COLO829 (cell line): ENCODE measurements at regions not wholly inside any gene's neighbourhood (a gene's known extent, or its start where the extent isn't known, plus 50 kb on each side); places are given as distances from the start of the nearest gene placed in this dataset.
"Not testable (repeated sequence)": the region's sequence is repeated elsewhere in the genome, so short reads cannot be mapped to it uniquely, and the experiment has no call there.

Source experiments
- DNase-seq: peaks from one replicate; pipeline ENCODE4 v3.0.0; 2012; ENCODE audit warnings: low spot score

DNA sequence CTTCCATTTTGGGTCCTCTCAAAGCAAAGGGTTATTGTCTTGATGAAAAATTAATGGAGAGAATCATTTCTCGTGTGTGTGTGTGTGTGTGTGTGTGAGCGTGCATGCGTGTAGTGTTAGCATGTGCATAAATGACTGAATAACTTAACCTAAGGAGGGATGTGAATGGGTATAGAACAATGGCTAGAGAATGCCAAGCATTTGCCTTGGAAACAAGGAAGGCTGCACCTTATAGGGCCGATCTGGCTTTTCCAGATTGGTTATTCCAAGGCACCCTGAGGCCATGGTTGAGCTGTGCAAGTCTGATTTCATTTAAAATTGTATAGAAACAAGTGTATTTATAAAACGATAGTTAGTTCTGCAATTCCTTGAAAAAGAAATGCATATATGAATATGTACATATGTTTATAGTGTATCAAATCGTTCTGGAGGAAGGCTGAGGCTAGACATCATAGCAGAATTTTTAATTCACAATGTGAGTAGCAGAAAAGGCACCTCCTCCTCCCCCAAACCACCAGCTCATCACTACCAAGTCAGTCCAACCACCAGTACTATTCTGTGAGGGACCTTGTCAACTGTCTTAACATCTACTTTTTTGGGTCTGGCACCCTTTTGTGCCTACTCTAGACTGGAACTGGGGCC is 322.7 kb upstream of the ISX start:
- no peak for DNase-seq

DNA sequence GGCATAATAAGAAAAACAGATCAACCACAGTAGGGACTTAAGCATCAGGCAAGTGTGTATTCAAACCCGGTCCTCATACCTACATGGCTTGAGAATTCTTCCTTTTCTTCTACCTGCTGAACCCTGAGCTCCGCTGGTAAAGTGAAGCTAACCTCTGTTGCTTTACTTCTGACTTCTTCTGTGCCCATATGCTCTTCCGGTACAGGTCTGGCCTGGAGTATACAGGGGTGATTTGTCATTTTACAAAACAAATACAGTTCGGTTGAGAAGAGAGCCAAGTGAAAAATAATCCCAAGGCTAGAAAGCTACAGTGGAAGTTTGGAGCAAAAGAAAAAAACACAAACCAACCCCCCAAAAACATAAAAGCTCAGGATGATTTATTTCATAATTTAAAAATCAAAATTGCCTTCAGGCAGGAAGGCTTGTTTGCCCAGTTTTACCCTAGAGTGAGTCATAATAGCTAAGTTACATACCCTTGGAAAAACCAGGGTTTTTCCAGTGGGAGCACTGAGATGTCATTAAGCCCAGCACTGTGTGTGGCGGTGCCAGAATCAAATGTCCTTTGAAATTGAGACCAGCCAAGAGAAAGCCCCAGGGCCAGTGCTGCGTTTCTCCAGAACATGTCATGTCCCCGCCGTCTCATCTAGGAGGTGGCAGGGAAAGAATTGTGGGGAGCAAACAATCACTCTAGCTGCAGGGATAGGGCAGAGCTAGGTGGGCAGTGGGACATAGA is 305.5 kb upstream of the ISX start:
- DNase-seq, result no peak

GRCh38 chr22:34761111-34761510 is 304.8 kb upstream of the ISX start:
- DNase-seq, result no peak

- DNase-seq, result no peak
These were observed 302.5 kb upstream of the ISX start for GRCh38 chr22:34763496-34763895.

DNA sequence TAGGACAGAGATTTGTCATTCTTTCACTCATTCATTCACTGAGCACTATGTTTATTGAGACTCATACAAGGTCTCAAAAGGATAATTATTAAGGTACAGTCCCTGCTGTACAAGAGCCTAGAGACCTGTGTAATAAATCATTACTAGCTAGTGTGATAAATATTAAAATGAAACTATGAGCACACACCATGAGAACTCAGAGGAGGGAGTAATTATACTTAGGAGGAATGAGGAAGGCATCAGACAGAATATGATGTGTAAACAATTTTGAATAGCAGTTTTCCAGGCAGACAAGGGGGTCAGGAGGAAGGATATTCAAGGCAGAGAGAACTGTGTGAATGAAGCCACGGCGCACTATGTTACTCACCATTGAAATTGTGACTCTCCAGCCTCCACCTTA is 300.8 kb upstream of the ISX start:
- DNase-seq, result no peak

- no peak for DNase-seq
These were observed 296.6 kb upstream of the ISX start for GRCh38 chr22:34769361-34769760.

GRCh38 chr22:34776817-34777216 is 289.1 kb upstream of the ISX start:
- DNase-seq, result no peak

- DNase-seq, result no peak
These were observed 284.3 kb upstream of the ISX start for GRCh38 chr22:34781681-34782080.

DNA sequence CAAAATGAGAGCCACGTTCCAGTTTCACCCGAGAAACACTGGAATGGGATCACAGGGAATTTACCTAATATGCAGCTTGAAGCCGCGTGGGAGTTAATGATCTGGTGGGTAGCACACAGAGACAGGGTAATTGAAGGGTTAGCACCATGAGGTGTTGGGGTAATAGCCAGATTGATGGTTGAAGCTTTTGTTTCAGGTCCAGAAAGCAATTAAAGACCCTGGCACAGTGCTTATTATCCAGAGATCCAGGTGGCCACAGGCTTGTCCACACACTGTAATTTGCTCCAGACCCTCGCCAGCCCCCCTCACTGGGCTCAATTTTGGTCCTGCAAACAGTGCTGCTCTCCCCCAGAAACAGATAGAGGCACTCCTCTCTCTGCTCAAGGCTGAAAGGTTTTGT is 282.5 kb upstream of the ISX start:
- no peak for DNase-seq

- DNase-seq, result no peak
These were observed 281.9 kb upstream of the ISX start for GRCh38 chr22:34784056-34784455.

DNA sequence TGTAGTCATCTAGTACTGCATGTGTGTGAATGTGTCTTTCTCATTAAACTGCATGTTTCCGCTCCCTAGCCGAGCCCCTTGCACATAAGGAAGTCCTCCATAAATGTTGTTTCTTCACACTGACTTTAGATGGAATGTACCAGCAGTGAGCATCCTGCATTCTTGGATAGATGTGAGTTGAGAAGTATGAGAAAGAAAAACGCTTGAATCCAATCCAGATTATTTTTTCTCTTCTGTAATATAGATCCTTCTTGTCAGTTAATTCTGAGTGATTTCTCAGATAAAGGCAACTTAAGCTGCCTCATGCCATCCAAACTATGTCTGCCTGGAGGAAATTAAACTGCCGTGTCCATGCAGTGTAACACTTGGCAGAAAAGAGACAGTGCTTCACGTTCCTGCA is 268.1 kb upstream of the ISX start:
- DNase-seq, result no peak

DNA sequence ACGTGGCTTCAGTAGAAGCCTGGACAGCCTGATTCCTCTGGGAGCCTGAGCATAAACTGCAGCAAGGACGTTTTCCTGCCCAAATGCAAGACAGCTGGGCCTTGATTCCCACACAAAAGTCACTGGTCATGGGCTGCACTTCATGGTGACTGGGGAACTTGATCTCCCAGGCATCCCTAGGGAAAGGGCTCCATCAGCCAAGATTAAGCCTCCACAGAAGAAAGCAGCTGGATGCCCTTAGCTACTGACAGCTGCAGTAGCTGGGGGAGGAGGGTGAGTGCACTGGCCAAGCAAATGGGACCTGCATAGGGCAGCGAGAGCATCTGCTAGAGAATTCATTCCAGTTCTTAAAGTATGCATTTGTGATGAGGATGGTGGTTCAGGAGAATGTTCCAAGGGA is 267.4 kb upstream of the ISX start:
- no peak for DNase-seq

DNA sequence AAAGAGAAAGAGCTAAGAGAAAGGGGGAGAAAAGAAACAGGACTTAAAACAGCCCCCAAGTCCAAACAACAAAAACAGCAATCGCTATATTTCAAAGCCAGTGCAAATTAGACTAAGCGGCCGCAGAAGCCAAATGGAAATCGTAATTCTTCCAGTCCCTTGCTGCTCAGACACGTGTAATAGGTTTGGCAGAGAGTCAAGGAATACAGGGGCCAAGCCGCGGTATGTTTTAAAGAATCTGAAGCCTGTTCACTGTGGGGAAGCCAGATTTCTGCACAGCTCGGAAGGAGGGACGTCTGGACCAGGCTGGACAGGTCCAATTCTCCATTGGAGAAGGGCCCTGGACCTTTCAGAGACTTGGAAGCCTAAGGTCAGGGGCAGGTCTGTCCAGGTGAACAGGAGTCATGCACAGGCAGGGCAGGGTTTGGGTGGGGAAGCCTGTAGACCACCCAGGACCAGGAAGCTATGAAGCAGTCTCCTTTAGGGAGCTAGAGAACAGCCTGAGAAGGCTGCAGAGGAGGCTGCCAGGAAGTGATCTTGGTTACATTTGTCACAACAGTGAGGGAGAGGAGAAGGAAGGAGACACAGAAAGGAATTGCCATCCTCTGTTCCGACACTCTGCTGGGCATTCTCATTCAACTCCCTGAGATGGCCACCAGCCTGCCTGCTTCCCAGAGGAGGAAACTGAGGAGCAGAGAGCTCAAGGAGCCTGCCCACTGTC is 265.5 kb upstream of the ISX start:
- no peak for DNase-seq

- DNase-seq, result no peak
These were observed 264.7 kb upstream of the ISX start for GRCh38 chr22:34801221-34801620.

- DNase-seq, result no peak
These were observed 261.9 kb upstream of the ISX start for GRCh38 chr22:34804091-34804490.

GRCh38 chr22:34804604-34805003 is 261.4 kb upstream of the ISX start:
- no peak for DNase-seq

DNA sequence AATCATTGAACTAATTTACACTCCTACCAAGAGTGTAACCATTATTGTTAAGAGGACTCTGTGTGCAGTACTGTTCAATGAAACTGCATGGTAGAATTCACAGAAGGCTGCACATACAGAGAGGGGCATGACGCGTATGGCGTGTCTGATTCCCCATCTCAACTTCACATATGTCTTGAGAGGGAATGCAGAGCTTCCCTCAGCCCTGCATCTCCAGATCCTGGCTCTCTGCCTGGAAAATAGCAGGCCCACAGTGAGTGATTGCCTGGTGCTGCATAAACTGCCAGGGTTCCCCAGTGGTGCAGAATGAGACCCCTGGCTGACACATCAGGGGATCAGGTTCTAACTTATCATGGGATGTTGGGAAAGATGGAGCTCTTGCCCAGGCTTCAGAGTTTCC is 260.2 kb upstream of the ISX start:
- no peak for DNase-seq

- no peak for DNase-seq
These were observed 257.3 kb upstream of the ISX start for GRCh38 chr22:34808618-34809017.

GRCh38 chr22:34812631-34813030 is 253.3 kb upstream of the ISX start:
- DNase-seq, result no peak

GRCh38 chr22:34814260-34815025 is 251.5 kb upstream of the ISX start:
- DNase-seq, result no peak

DNA sequence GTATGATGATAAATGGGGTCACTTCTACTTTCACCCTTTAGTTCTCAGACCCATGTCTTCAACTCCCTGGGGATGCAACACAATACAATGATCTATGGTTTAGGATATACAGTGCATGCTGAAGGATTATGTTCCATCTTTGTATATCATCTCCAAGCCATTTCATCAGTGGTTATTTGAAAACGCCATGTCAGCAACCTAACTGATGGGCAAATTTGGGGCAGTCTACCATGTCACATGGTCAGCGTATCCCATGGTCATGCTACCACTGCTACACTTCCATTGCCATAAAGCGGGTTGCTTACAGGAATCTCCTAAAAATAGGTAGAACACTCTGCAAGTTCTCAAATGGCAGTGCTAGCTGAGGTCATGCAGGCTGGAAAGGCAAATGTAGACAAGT is 236.5 kb upstream of the ISX start:
- DNase-seq, result no peak

DNA sequence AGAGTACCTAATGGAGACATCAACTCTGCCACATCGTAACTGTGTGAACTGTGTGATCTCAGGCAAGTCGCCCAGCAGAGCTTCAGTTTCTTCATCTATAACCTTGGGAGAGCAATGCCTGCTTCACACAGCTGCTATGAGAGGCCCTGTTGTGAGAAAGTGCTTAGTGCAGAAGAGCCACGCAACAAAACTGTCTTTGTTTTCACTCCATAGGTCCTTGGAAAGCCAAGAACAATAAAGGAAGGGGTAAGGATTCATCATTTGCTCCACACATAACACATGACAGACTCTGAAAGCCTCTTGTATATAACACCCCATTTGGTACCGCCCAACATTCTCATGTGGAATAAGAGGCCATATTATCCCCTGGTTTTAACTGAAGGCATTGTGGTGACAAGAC is 231.9 kb upstream of the ISX start:
- DNase-seq, result peak; percentile 17

- not testable (repeated sequence) for DNase-seq
These were observed 231.4 kb upstream of the ISX start for GRCh38 chr22:34834541-34834940.
